NOMO-1 (cell line): ENCODE measurements at regions not wholly inside any gene's neighbourhood (a gene's known extent, or its start where the extent isn't known, plus 50 kb on each side); places are given as distances from the start of the nearest gene placed in this dataset.
A peak's percentile ranks its signal among the peaks of the same experiment; 100 is the strongest.
"Not testable (repeated sequence)": the region's sequence is repeated elsewhere in the genome, so short reads cannot be mapped to it uniquely, and the experiment has no call there.

Source experiments
- DNase-seq, 2 experiments: peaks; one replicate each; lab custom pipeline; 2025; ENCODE audit not compliant: unreplicated experiment in 2 of 2; lab: John Stamatoyannopoulos, UW

DNA sequence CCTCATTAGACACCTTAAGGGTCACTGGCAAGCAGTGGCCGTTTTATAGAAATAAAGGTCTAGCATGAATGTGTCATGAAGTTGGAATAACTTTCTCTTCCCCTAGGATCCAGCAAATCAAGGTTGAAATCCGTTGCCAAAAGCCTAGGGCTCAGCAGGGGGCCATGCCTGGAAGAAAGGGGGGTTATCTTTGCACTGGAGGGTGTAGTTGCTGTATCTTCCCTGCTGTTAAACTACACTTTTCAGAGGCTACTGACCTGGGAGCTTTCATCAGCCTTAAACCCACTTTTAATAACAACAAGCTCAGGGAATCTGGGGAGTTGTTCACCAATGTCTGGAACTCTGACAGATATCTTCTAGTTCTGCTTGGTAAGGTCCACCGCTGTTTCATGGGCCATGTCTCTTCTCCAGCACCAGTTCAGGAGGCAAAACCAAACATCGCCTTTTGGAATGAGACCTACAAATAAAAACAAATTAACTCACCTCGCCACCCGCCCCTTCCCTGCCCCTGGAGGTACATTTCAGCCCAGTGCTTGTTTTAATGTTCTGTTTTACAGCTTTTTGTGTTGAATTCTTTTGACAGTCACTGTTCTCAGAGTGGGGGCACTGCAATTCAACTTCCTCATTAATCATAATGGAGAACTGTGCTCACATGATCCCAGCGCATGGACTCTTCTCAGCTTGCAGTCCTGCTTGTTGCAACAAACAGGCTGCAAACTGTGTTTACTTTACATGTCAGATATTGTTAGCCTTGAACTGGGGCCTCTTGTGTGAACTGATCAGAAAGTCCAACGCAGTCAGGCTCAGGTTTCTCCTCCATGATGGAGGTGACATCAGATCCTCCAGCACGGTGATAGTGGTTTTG is 508.7 kb downstream of the KCNJ2 start:
- no peak for DNase-seq

DNA sequence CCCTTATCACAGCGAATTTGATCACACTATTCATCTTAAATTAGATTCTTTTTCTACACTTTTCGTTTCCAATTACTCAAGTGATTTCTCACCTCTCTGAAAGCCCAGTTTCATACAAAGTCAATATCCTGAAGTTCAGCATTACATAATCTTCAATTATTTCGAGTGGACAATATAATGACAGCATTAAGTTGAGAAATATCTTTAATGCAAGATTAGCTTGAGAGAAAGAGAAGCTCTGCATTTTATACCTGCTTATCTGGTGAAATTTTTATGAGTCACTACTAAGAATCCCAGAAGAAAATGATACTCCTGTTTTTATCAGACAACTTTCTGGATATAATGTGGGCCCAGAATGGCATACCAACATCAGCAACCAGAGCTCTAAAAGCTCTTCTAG is 509.6 kb downstream of the KCNJ2 start:
- no peak for DNase-seq

DNA sequence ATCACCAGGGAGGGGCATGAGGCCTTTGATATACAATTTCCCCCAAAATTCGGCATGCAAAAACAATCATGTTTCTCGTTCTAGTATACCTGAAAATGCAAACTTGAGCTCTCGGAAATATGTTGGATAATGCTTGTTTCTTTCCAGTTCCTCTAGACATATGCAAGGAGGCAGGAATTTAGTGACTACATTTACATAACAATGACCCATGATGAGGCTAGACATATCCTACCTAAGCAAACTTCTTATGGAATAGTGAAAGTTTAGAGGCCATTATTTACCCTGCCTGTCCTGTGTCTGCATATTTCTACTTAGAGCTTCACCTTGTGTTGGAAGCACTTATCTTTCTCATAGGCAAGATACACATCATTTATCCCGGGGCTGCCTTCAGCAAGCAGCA is 514.6 kb downstream of the KCNJ2 start:
- DNase-seq = no peak

DNA sequence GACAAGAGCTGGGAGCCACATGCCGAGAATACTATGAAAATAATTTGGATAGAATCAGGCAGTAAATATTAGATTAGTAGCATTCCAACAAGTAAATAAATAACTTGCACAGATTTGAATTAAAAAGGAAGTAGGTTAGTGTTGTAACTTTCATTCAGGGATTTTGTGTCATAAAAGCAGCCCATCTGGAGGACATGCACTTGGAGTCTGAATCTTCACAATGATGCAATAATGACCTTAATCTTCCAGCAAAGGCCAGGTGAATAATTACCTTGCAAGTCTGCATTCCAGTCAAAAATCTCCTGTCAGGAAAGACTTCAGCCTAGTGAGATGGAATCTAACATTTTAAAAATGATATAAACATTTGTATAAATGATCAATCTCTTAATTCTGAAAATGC is 518.1 kb downstream of the KCNJ2 start:
- no peak for DNase-seq

DNA sequence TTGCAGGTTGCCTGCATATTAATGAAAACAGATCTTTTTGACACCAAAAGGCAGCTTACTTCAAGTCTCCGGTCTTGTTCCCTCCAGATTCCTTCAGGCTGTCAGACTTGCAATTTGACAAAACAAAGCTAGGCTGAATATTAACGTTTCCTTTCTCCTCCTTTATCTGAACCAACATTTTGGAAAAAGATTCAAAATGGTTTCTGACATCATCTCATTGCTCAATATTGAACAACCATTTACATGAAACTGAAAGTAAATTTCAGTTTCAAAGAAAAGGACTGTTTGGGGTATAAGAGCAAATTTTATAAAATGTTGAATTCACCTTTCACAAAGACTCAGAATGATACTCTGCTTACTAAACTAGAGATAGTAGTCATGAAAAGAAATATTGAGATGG is 521.8 kb downstream of the KCNJ2 start:
- no peak for DNase-seq

DNA sequence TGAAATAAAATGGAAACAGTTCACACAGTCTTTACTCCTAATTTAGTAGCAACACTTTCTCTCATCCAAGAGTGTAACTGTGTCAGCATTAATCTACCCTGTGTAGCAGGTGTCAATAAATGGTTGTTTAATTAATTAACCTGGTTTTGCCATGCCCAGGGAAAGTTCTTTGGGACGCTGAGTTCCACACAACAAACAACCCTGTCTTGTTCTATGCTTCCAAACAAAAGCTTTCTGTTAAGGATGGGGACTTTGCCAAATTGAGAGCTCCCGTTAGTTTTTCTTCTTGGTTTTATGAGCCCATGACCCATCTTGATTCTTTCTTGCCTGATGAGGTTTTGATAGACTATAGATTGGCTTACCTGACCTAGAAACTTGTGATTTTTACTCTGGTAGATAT is 530.1 kb downstream of the KCNJ2 start:
- no peak for DNase-seq

DNA sequence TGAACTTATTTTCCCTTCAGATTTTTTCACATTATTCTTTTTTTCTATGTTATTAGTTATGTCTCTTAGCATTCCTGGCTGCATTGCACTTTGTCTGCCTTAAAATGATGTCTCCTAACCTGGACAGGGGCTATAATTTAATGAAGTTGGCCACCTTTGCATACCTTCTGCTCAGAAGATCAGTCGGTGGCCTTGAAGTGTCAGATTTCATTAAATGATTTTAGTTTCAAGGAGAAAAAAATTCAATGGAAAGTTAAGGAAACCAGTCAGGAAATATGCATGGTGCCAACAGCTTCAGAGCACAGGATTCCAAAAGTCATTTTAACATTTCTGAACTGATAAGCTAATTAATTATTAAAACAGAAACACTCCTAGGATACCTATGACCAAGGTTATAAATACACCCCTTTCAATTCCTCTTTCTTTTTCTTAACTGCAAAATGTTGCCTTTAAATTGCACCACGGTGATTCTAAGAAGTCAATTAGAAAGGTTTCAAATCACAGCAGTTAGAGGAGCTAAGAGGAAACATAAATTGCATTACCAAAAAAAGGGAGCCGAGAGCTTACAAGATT is 533.4 kb downstream of the KCNJ2 start:
- DNase-seq = peak; percentile 37 to 54

DNA sequence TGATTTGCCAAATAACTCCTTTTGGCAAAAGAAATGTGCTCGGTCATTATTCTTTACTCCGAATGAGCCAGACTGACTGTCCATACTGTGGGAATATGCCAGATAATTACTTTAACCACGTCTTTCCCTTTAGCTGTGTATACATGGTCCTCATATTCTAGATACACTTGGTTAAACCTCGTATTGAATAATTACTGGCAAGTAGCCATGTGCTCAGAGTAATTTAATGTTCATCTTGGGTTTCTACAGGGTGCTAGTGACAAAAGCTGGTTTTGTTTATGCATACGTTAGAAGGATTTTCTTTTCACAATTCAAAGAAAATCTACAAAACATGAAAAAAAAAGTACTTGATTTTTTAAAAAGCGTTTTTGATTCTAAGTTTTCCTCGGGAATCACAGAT is 540.3 kb downstream of the KCNJ2 start:
- no peak for DNase-seq

DNA sequence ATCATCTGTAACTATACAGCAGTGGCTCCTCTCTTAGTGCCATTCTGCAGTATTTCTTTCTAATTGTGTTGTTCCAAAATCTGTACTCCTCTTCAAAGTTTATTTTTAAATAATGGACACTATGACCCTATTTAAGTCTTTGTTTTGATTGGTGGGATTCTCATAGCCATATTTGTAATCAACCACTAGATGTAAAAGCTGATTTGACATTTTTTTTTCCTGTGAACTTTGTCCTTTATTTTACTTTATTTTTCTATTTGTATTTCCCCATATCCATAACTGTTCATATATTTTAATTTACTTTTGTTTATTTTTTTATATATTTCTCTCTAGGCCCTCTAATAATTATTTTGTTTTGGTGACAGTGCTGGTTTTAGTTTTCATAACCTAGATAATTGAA is 544.4 kb downstream of the KCNJ2 start:
- DNase-seq = no peak

DNA sequence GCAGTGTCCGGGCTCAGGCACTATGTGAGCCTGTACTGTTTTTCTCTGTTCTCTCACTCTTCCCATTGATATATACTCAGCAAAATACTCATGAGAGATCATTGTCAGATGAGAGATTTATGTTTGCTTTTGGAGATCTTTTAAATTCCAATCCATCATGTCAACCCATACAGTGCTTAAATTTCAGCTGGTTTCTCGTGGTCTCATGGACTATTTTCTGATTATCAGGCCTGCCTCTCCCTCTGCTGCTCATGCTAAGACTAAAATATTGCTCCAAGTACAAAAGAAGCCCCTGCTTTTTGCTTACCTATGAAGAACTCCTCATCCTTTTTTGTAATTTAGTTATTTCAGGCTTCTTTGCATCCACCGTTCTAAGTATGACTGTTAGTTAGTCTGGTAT is 547.2 kb downstream of the KCNJ2 start:
- no peak for DNase-seq

DNA sequence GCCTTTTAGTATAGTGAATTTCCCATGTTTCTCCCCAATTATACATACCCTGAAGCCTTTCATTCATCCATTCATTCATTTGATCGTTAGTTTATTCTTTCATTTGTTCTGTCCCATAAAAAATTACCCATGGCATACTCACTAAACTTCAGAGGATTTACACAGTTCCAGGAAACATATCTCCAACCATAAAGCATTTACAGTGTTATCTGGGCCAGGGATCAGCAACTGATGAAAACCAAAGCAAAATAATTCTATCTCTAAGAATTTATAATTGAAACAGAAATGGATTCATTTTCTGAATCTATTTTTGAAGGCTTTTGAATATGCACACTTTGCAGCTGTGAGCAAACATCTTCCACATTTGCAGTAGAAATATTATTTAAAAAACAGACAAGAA is 547.7 kb downstream of the KCNJ2 start:
- no peak for DNase-seq

DNA sequence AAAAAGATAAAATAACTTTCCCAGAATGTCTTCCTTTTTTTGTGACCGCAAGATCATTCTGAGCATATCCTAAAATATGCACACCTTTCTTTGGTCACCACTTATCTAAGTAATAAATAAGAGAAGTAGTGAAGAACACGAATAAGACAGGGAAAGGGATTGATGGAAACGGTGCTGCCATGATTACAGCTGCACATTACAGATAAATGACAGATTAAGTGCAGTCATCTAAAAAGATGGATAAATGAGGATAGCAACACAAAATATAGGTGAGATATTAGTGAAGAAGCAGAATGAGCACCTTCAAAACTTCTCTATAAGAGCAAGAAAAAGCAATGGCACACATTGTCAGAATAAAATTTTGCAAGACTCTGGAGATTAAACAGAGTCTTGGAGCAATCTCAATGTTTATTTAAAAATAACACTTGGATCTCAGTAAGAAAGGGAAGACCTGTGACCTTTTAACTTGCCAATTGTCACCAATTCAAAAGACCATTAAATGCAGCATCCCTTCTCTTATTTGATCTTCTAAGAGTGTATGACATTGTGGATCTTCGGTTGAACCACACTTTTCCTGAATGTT is 567.1 kb downstream of the KCNJ2 start:
- DNase-seq = no peak

DNA sequence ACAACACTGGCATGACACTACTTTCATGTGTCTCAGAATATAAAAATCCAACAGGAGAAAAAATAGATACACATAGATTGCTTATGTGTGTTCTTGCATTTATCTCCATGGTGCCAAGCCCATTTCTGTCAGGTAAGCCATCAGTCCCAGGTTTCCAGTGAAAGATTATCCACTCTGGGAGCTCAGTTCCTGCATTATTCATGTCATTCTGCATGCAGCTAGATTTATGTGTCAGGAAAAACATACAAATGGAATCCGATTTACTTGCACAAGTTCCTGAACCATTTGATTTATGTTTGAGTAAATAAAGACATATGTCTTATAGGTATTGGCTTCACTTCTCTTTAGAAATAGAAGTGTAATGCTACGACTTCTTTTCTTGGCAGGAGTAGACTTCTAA is 569.7 kb downstream of the KCNJ2 start:
- DNase-seq = no peak

DNA sequence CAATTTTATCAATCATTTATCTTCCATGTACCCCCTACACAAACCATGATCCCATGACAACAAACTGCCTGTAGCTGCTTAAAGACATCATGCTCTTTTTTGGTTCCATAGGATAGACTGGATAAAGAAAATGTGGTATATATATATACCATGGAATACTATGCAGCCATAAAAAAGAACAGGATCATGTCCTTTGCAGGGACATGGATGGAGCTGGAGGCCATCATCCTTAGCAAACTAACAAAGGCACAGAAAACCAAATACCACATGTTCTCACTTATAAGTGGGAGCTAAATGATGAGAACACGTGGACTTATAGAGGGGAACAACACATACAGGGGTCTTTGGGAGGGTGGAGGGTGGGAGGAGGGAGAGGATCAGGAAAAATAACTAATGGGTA is 577.2 kb downstream of the KCNJ2 start:
- not testable (repeated sequence) for DNase-seq

DNA sequence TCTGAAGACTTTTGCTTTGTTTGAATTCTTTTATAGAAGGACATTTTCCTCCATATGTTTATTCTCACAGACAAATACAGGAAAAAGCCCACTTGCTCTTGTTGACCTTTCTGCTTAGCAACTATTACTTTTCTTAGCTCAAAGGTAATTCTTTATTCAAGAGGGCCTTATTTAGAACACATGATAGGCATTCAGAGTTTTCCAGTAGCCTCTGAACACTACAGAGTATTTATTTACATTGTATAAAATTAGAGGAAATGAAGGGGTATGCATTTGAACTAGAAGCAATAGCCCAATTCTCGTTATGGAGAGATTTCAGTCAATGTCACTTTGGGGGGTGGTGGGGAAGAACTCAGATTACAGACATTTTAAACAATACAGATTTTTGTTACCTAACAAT is 581.7 kb downstream of the KCNJ2 start:
- DNase-seq = no peak

DNA sequence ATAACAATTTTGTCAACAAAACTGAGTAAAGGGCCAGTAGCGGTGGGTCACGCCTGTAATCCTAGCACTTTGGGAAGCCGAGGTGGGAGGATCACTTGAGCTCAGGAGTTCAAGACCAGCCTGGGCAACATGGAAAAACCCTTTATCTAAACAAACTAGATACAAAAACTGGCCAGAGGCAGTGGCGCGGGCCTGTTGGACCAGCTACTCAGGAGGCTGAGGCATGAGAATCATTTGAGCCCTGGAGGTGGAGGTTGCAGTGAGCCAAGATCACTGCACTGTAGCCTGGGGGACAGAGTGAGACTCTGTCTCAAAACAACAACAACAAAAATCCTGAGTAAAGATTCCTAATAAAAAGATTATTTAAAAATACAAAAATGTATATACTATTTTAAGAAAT is 583.1 kb downstream of the KCNJ2 start:
- not testable (repeated sequence) for DNase-seq

DNA sequence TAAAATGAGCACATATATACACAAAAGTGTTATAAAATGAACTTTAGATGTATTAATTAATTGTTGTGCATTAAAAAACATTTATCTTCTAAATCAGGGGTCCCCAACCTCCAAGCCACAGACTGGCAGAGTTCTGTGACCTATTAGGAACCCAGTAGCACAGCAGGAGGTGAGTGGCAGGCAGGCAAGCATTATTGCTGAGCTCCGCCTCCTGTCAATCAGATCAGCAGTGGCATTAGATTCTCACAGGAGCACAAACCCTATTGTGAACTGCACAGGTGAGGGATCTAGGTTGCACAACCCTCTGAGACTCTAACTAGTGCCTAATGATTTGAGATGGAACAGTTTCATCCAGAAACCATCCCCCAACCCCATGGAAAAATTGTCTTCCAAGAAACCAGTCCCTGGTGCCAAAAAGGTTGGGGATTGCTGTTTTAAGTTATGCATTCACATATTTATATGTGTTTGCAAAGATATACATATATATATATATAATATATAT is 583.7 kb downstream of the KCNJ2 start:
- DNase-seq = no peak

DNA sequence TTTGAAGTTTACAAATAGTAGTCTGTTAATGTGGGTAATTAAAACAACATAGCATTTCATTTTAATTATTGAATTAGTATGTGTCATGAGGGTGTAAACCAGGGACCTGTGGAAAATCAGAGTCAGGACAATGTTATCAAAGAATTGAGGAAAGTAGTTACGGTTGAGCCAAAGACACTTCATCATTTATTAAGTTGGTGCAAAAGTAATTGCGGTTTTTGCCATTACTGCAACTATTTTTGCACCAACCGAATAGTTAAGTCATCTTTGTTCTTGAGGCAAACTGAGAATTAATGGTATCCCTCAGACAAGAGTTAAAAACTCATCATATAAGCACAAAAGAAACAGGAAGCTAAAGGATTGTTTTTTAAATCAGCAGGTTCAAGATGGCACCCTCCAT is 593.7 kb downstream of the KCNJ2 start:
- no peak for DNase-seq

DNA sequence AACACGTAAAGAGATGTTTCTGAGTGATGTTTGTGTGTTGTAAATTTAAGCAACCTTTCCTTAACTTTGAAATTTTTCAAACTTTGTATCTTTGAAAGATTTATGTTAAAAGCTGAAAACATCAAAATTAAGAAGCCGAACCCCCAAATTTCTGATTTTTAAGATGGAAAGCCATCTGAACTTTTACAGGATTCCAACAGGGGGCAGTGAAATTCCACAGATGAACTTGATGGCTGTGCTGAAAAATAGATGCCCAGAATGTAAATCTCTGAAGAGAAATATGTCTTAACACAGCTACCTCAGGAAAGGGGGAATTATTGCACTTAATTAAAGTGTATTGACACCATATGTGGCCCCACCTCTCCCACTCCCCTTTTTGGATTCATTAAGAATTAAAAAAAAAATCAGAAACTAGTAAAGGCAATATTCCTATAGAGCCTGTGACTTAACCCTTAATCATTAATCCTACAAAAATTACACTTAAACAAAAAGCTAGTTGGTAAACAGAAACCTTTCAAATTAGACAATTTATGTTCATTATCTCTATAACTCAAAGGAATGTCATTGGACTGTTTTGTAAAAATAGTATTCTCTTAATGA is 597.9 kb downstream of the KCNJ2 start:
- peak in 1 of 2 experiments; percentile 14 for DNase-seq

DNA sequence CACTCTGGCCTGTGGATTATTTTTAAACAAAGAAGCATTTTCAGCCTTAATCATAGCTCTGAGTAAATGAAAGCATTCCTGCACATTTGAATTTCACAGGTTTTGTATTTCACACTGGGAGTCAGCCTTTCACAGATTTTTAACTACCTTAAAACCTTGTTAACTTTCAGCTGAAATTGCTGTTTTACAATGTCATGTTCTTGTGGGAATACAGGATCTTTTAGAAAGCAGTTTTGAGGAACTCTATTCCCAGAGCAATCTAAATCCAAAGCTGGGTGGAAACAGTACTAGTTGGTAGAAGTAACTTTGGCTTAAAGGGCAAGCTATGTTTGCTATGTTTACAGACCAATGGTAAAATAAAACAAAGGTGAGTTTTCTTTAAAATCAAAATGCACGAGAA is 600.6 kb downstream of the KCNJ2 start:
- no peak for DNase-seq

DNA sequence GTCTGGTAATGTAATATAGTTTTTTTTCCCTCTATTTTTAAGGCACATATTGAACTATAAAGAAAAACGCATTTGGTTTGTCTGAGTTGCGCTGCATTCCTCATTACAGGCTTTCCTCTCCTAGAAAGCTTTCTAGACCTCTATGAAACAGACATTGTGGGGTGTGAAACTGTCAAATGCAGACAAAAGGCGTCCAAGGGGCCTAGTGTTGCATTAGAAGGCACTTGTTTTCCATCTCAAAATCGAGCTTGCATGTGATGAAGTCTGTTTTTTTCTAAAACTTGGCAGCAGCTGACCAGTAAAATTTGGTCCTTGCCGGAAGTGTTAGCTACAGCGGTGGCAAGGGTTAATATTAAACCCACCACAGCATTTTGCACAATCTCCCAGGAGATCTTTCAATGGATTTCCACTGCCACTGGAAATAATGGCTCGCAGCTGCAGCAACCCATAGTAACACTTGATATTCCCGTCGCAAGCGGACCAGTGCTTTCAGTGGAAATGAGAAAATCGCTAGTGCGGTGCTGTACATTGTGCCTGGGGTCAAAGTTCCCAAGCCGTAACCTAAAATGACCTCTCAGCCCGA is 602.6 kb downstream of the KCNJ2 start:
- no peak for DNase-seq
